ENCODE measurements at regions not wholly inside any gene's neighbourhood (a gene's known extent, or its start where the extent isn't known, plus 50 kb on each side); places are given as distances from the start of the nearest gene placed in this dataset.

- no peak for DNase-seq
These were observed 127.8 kb upstream of the RFLNA start for GRCh38 chr12:124167141-124167540.

- DNase-seq, result no peak
These were observed 126.7 kb upstream of the RFLNA start for GRCh38 chr12:124168016-124168786.

GRCh38 chr12:124169577-124170284 is 125.2 kb upstream of the RFLNA start:
- no peak for DNase-seq

GRCh38 chr12:124170760-124171159 is 124.1 kb upstream of the RFLNA start:
- no peak for DNase-seq

GRCh38 chr12:124171231-124171979 is 123.5 kb upstream of the RFLNA start:
- DNase-seq, result no peak

GRCh38 chr12:124172636-124173035 is 122.3 kb upstream of the RFLNA start:
- DNase-seq, result no peak

GRCh38 chr12:124173692-124174091 is 121.2 kb upstream of the RFLNA start:
- no peak for DNase-seq

GRCh38 chr12:124174451-124175348 is 120.2 kb upstream of the RFLNA start:
- DNase-seq, result no peak

- no peak for DNase-seq
These were observed 119.2 kb upstream of the RFLNA start for GRCh38 chr12:124175704-124176103.

- no peak for DNase-seq
These were observed 117.5 kb upstream of the RFLNA start for GRCh38 chr12:124177276-124177950.

- DNase-seq, result no peak
These were observed 117.0 kb upstream of the RFLNA start for GRCh38 chr12:124177951-124178316.

- no peak for DNase-seq
These were observed 114.8 kb upstream of the RFLNA start for GRCh38 chr12:124179936-124180607.

GRCh38 chr12:124183172-124183571 is 111.7 kb upstream of the RFLNA start:
- no peak for DNase-seq

- peak in 1 of 3 experiments; percentile 95 for DNase-seq
These were observed 110.4 kb upstream of the RFLNA start for GRCh38 chr12:124184456-124184855.

GRCh38 chr12:124185971-124186686 is 108.8 kb upstream of the RFLNA start:
- DNase-seq, result no peak

GRCh38 chr12:124188084-124188483 is 106.8 kb upstream of the RFLNA start:
- no peak for DNase-seq

GRCh38 chr12:124188561-124189405 is 106.1 kb upstream of the RFLNA start:
- DNase-seq, result peak in 2 of 3 experiments; percentile 83 to 93

- DNase-seq, result no peak
These were observed 104.4 kb upstream of the RFLNA start for GRCh38 chr12:124190312-124191023.

- peak in 1 of 3 experiments; percentile 21 for DNase-seq
These were observed 103.9 kb upstream of the RFLNA start for GRCh38 chr12:124191024-124191359.
